COLO668 (cell line): ENCODE measurements at regions not wholly inside any gene's neighbourhood (a gene's known extent, or its start where the extent isn't known, plus 50 kb on each side); places are given as distances from the start of the nearest gene placed in this dataset.
A peak's percentile ranks its signal among the peaks of the same experiment; 100 is the strongest.
"Not testable (repeated sequence)": the region's sequence is repeated elsewhere in the genome, so short reads cannot be mapped to it uniquely, and the experiment has no call there.

Experiments
- DNase-seq: peaks from one replicate; lab custom pipeline; 2025; ENCODE audit not compliant: unreplicated experiment; lab: John Stamatoyannopoulos, UW

- DNase-seq, result peak; percentile 0
Measured at GRCh38 chrX:65451663-65452062, 82.9 kb downstream of the LAS1L start.

- no peak for DNase-seq
Measured at GRCh38 chrX:65420154-65420553, 114.4 kb downstream of the LAS1L start.

- DNase-seq, result peak; percentile 0
Measured at GRCh38 chrX:65407662-65408061, 126.9 kb downstream of the LAS1L start.

- DNase-seq, result no peak
Measured at GRCh38 chrX:65407157-65407626, 127.4 kb downstream of the LAS1L start.

GRCh38 chrX:65406532-65406931, 128.1 kb downstream of the LAS1L start:
- DNase-seq, result peak; percentile 1

- DNase-seq, result no peak
Measured at GRCh38 chrX:65392284-65392683, 142.3 kb downstream of the LAS1L start.

- not testable (repeated sequence) for DNase-seq
Measured at GRCh38 chrX:65389120-65389519, 145.5 kb downstream of the LAS1L start.
